ENCODE measurements at regions not wholly inside any gene's neighbourhood (a gene's known extent, or its start where the extent isn't known, plus 50 kb on each side); places are given as distances from the start of the nearest gene placed in this dataset.
"Not testable (repeated sequence)": the region's sequence is repeated elsewhere in the genome, so short reads cannot be mapped to it uniquely, and the experiment has no call there.

GRCh38 chr7:131786204-131786603 is 229.8 kb upstream of the PODXL start:
- DNase-seq: no peak

- no peak for DNase-seq
Observed at GRCh38 chr7:131778601-131779000, 222.2 kb upstream of the PODXL start.

GRCh38 chr7:131774419-131775220 is 218.2 kb upstream of the PODXL start:
- DNase-seq: no peak

- DNase-seq: no peak
Observed at GRCh38 chr7:131773413-131773812, 217.0 kb upstream of the PODXL start.

- DNase-seq: no peak
Observed at GRCh38 chr7:131769241-131769640, 212.8 kb upstream of the PODXL start.

- DNase-seq: no peak
Observed at GRCh38 chr7:131767591-131767990, 211.2 kb upstream of the PODXL start.

GRCh38 chr7:131765575-131765974 is 209.1 kb upstream of the PODXL start:
- DNase-seq: no peak

GRCh38 chr7:131764143-131764775 is 207.8 kb upstream of the PODXL start:
- no peak for DNase-seq

GRCh38 chr7:131762753-131763152 is 206.3 kb upstream of the PODXL start:
- DNase-seq: no peak

GRCh38 chr7:131755801-131756200 is 199.4 kb upstream of the PODXL start:
- DNase-seq: not testable (repeated sequence)

- DNase-seq: peak; percentile 17
Observed at GRCh38 chr7:131753620-131754222, 197.3 kb upstream of the PODXL start.

- peak; percentile 34 for DNase-seq
Observed at GRCh38 chr7:131747658-131748232, 191.3 kb upstream of the PODXL start.

GRCh38 chr7:131745390-131746248 is 189.2 kb upstream of the PODXL start:
- peak; percentile 64 for DNase-seq

- DNase-seq: no peak
Observed at GRCh38 chr7:131741446-131741845, 185.0 kb upstream of the PODXL start.

GRCh38 chr7:131737746-131738465 is 181.5 kb upstream of the PODXL start:
- DNase-seq: no peak

GRCh38 chr7:131735101-131735500 is 178.7 kb upstream of the PODXL start:
- peak; percentile 14 for DNase-seq

- no peak for DNase-seq
Observed at GRCh38 chr7:131733604-131734003, 177.2 kb upstream of the PODXL start.

GRCh38 chr7:131727189-131727588 is 170.8 kb upstream of the PODXL start:
- no peak for DNase-seq

GRCh38 chr7:131726686-131727085 is 170.3 kb upstream of the PODXL start:
- DNase-seq: no peak

GRCh38 chr7:131726031-131726430 is 169.6 kb upstream of the PODXL start:
- DNase-seq: no peak

- no peak for DNase-seq
Observed at GRCh38 chr7:131724776-131725345, 168.4 kb upstream of the PODXL start.
